GM12875 (cell line): ENCODE measurements at regions not wholly inside any gene's neighbourhood (a gene's known extent, or its start where the extent isn't known, plus 50 kb on each side); places are given as distances from the start of the nearest gene placed in this dataset.
"Not testable (repeated sequence)": the region's sequence is repeated elsewhere in the genome, so short reads cannot be mapped to it uniquely, and the experiment has no call there.

ENCODE experiments used
- H3K4me3 ChIP-seq: one replicate; pipeline ENCODE4 v1.5.1; 2011; ENCODE audit warnings: low read depth, low read length, control low read depth
- CTCF ChIP-seq: IDR thresholded peaks from 2 replicates; pipeline ENCODE4 v1.5.1; 2011; ENCODE audit warnings: low read depth, mild to moderate bottlenecking, control low read depth, inconsistent platforms, low read length, moderate library complexity, borderline replicate concordance; ENCODE audit not compliant: insufficient read depth

DNA sequence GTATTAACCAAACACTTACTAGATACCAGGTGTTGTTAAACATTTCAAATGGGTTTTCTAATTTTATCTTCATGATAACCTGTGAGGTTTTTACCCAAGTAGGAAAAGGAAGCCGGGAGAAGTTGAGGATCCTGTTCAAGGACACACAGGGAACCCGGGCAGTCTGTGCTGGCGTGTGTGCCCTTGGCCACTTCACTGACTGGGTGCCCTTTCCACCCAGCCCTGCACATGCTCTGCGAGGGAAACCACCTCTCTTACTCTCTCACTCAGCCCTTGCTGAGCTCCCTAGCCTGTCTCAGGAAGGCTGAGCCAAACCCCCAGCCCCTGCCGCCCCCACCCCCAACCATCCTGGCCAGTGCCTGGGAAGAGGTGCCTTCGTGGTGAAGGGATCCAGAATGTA is 51.8 kb downstream of the TEX44 start:
- H3K4me3 ChIP-seq: no peak overlapping the region
- TF ChIP-seq CTCF: no peak

DNA sequence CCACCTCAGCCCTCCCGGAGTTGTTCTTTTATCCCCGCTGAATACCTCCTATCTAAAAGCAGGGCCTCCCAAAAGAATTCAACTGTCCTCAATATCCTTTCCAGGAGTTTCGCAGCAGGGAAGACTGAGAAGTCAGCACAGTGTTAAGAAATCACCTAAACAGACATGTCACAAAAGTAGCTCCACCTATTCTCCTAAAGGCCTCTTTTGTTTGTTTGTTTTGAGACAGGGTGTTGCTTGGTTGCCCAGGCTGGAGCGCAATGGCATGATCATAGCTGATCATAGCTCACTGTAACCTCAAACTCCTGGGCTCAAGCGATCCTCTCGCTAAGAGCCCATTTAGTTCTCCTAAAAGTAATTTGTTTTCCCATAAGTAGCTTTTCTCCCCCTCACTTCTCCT is 53.8 kb downstream of the TEX44 start:
- TF ChIP-seq CTCF: no peak
- H3K4me3 ChIP-seq: no peak overlapping the region

- peak; percentile 79 for TF ChIP-seq CTCF
- no peak overlapping the region for H3K4me3 ChIP-seq
These were observed 56.0 kb downstream of the TEX44 start for GRCh38 chr2:231648579-231649174.

DNA sequence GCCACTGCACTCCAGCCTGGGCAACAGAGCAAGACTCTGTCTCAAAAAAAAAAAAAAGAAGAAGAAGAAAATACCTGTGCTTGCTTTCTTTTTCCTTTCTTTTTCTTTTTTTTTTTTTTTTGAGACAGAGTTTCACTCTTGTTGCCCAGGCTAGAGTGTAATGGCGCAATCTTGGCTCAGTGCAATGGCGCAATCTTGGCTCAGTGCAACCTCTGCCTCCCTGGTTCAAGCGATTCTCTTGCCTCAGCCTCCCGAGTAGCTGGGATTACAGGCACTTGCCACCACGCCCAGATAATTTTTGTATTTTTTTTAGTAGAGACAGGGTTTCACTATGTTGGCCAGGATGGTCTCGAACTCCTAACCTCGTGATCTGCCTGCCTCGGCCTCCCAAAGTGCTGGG is 56.8 kb upstream of the PTMA start:
- not testable (repeated sequence) for H3K4me3 ChIP-seq

DNA sequence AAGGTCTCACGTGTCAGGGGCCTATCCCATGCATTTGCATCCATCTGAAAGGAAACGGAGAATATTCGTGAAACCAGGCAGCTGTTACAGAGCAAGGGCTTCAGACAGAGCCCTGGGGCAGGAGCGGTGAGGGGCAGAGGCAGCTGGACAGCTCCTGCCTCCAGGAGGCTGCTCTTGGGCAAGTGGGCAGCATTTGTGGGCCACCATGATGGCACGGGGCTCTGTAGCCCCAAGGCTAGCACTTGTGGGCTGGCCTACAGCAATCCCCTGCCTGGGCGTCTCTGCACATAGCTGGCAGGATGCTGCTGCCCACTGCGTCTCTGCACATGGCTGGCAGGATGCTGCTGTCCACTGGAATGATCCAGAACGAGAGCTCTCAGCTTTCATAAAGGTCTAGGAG is 52.8 kb upstream of the PTMA start:
- no peak overlapping the region for H3K4me3 ChIP-seq
- no peak for TF ChIP-seq CTCF

- H3K4me3 ChIP-seq: no peak overlapping the region
- TF ChIP-seq CTCF: no peak
These were observed 52.4 kb upstream of the PTMA start for GRCh38 chr2:231655894-231656293.
